Esophagus muscularis mucosa (tissue), 4 donors: ENCODE measurements at regions not wholly inside any gene's neighbourhood (a gene's known extent, or its start where the extent isn't known, plus 50 kb on each side); places are given as distances from the start of the nearest gene placed in this dataset.

Source experiments
- DNase-seq: peaks from one replicate; pipeline ENCODE4 v3.0.0-alpha.2; 2017; ENCODE audit errors: extremely low spot score
- H3K27ac ChIP-seq, 4 donors: fragments of 200-600 bp; sonication (generic); replicated peaks in 1 of 4; 1 replicate in 3 of 4; 2 replicates in 1 of 4; pipeline ENCODE4 v1.5.1; 2016 to 2019; ENCODE audit warnings: mild to moderate bottlenecking in 1 of 4
- H3K27me3 ChIP-seq, 4 donors: fragments of 200-600 bp; sonication (generic); one replicate each; pipeline versions ENCODE4 v1.5.1 to v1.6.0; 2016 to 2019
- H3K36me3 ChIP-seq, 4 donors: fragments of 200-600 bp; sonication (generic); one replicate each; pipeline ENCODE4 v1.5.1; 2016 to 2019
- H3K4me1 ChIP-seq, 4 donors: fragments of 200-600 bp; sonication (generic); one replicate each; pipeline ENCODE4 v1.5.1; 2016 to 2019
- H3K4me3 ChIP-seq, 4 donors: fragments of 200-600 bp; sonication (generic); 1 replicate in 2 of 4; 2 replicates in 2 of 4; pipeline ENCODE4 v1.5.1; 2016 to 2019; ENCODE audit warnings: mild to moderate bottlenecking in 4 of 4, moderate library complexity in 1 of 4
- H3K9me3 ChIP-seq, 4 donors: fragments of 200-600 bp; sonication (generic); 1 replicate in 3 of 4; 2 replicates in 1 of 4; pipeline ENCODE4 v1.5.1; 2016 to 2019
- EP300 ChIP-seq: sonication (generic); formaldehyde crosslinking; IDR thresholded peaks from one replicate; pipeline ENCODE4 v1.6.1; 2017; ENCODE audit warnings: antibody characterized with exemption
- POLR2A ChIP-seq: fragments of 450-650 bp; IDR thresholded peaks from one replicate; pipeline ENCODE4 v1.6.1; 2017; ENCODE audit warnings: antibody characterized with exemption, moderate library complexity, mild to moderate bottlenecking, low read depth
- POLR2AphosphoS5 ChIP-seq, 2 donors: sonication (generic); formaldehyde crosslinking; IDR thresholded peaks; one replicate each; pipeline ENCODE4 v1.6.1; 2017; ENCODE audit warnings: antibody characterized with exemption in 2 of 2
- WGBS: methylation state at CpG from one replicate; pipeline ENCODE4 v1.1.5; 2018; 5-methylcytosine and 5-hydroxymethylcytosine counted together
- intact Hi-C: fragments of 100-400 bp; cut with DNase I; formaldehyde crosslinking; loops from one replicate; pipeline ENCODE4 v1.15.1; 2023
- TF ChIP-seq, protein P1 (sequence below), 3 experiments: fragments of 200-600 bp in 2 of 3; fragments of 450-650 bp in 1 of 3; sonication (generic) in 2 of 3; IDR thresholded peaks; one replicate each; pipeline ENCODE4 v1.5.1; 2017 to 2019; ENCODE audit warnings: antibody characterized with exemption in 3 of 3, mild to moderate bottlenecking in 2 of 3, moderate library complexity in 1 of 3

DNA sequence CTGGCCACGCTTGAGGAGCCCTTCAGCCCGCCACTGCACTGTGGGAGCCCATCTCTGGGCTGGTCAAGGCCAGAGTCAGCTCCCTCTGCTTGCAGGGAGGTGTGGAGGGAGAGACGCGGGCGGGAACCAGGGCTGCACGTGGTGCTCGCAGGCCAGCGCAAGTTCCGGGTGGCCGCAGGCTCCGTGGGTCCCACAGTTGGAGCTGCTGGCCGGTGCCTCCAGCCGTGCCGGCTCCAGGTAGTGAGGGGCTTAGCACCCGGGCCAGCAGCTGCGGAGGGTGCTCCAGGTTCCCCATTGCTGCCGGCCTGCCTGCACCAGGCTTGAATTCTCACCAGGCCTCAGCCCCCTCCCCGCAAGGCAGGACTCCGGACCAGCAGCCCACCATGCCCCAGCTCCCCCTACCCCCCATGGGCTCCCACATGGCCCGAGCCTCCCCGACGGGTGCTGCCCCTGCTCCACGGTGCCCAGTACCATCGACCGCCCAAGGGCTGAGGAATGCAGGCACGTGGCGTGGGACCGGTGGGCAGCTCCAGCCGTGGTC, 192.8 kb upstream of the IZUMO3 start:
- no peak for DNase-seq
- 90% methylated on average over 18 of the region's 29 CpGs for WGBS
- no peak for TF ChIP-seq EP300
- no peak for TF ChIP-seq POLR2A
- TF ChIP-seq POLR2AphosphoS5 (IDR thresholded peaks at IDR 0.05): no peak
- TF ChIP-seq, protein P1, sequence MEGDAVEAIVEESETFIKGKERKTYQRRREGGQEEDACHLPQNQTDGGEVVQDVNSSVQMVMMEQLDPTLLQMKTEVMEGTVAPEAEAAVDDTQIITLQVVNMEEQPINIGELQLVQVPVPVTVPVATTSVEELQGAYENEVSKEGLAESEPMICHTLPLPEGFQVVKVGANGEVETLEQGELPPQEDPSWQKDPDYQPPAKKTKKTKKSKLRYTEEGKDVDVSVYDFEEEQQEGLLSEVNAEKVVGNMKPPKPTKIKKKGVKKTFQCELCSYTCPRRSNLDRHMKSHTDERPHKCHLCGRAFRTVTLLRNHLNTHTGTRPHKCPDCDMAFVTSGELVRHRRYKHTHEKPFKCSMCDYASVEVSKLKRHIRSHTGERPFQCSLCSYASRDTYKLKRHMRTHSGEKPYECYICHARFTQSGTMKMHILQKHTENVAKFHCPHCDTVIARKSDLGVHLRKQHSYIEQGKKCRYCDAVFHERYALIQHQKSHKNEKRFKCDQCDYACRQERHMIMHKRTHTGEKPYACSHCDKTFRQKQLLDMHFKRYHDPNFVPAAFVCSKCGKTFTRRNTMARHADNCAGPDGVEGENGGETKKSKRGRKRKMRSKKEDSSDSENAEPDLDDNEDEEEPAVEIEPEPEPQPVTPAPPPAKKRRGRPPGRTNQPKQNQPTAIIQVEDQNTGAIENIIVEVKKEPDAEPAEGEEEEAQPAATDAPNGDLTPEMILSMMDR (IDR thresholded peaks at IDR 0.05): no peak

DNA sequence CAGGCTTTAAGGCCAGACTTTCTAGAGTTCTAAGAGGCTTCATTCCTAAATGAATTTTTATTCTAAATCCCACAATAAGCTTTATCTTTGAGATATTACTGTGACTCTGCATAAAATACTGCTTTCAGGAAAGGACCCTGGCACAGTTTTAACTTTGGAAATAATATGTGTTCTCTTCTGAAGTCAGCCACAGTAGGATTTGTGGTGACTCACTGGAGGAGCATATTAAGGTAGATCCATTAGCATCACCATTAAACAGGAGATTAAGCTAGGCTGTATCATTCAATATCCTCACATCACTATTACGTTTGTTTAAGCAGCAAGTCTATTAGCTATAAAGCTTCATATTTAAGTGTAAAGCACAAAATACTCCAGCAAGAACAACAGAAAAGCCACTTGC, 186.1 kb upstream of the IZUMO3 start:
- Histone ChIP-seq H3K36me3 (no peaks in the 10 kb centered on the region), H3K9me3 (no peaks in the 10 kb centered on the region), H3K27ac (no peak overlapping the region), H3K27me3 (no peaks in the 10 kb centered on the region), H3K4me1 (no peaks in the 10 kb centered on the region), H3K4me3 (no peak overlapping the region)
- no peak for DNase-seq
- WGBS: 63% methylated on average over 1 of the region's 1 CpG
- TF ChIP-seq EP300 (no peak), POLR2AphosphoS5 (IDR thresholded peaks at IDR 0.05) (no peak)
- intact Hi-C loops: no loop called here

More for the DNA sequence above, 192.8 kb upstream of the IZUMO3 start:
- no peaks in the 10 kb centered on the region for H3K4me1 ChIP-seq
- H3K4me3 ChIP-seq: no peak overlapping the region
- H3K27me3 ChIP-seq: no peaks in the 10 kb centered on the region
- H3K36me3 ChIP-seq: no peaks in the 10 kb centered on the region
- H3K9me3 ChIP-seq: no peaks in the 10 kb centered on the region
- no peak overlapping the region for H3K27ac ChIP-seq
- intact Hi-C loops: no loop called here

DNA sequence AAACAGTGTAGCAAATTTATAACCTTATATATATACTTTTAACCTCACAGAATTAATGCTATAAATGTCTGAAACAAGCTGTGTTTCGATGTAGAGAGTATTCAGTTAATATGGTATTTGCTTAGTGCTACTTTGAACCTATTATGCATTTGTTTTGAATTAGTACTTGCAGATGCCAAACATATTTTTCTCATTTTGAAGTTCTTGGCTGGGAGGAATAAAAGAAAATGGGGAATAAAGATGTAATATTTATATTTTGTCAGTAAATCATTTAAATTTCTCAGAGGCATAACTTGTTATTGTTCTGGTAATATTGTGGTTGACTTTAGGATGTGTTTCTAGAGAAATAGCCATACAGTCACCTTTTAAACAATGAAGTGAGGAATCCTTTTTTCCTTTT, 175.9 kb upstream of the IZUMO3 start:
- Histone ChIP-seq H3K4me3 (no peak overlapping the region), H3K9me3 (no peaks in the 10 kb centered on the region), H3K4me1 (no peaks in the 10 kb centered on the region), H3K27me3 (no peaks in the 10 kb centered on the region), H3K27ac (no peak overlapping the region), H3K36me3 (no peaks in the 10 kb centered on the region)
- intact Hi-C loops: no loop called here
- no peak for TF ChIP-seq POLR2AphosphoS5 (IDR thresholded peaks at IDR 0.05)
- no peak for TF ChIP-seq EP300
- WGBS: 46% methylated on average over 1 of the region's 1 CpG
- no peak for DNase-seq

DNA sequence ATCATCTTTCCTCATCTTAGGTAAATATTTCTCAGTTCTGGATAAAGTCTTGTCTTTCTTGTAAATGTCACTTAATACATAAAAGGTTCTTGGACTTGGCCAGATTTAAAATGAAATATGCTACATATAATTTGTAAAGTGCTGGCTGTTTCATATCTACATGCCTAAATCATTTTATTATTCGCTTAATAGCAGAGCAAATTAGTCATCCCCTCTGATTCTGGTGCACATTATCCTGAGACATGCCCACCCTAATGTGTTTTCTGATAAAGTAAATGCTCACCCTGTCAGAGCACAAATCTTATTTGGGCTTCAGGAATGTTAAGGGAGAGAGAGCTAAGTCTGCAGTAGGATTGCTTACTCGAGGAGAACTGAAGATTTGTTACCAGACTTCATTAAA, 166.5 kb upstream of the IZUMO3 start:
- H3K36me3 ChIP-seq: no peaks in the 10 kb centered on the region
- 39% methylated on average over 2 of the region's 2 CpGs for WGBS

DNA sequence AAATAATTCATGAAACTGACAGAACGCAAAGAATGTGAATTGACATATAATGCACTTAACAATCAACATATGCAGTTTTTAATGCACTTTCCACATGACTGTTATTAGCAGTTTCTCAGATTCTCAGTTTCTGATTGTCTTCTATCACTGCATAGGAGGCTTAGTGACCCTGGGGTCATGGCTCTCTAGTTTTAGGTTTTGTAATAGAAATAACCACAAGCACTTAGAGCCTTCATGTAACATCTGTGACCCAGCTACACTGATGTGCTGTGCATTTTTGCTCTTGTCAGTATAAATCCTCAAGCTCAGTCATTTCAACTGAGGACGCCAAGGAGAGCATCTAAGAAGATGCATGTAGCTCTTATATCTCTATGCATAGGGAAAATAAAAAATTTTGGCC, 163.1 kb upstream of the IZUMO3 start:
- no peak overlapping the region for H3K4me3 ChIP-seq
- H3K4me1 ChIP-seq: peaks cover 0 to 3% (median 0%) of the 10 kb centered on the region in 4 donors
- H3K36me3 ChIP-seq: no peaks in the 10 kb centered on the region
- DNase-seq: no peak
- WGBS: 95% methylated on average over 2 of the region's 2 CpGs
- no peaks in the 10 kb centered on the region for H3K27me3 ChIP-seq
- H3K9me3 ChIP-seq: no peaks in the 10 kb centered on the region
- no peak overlapping the region for H3K27ac ChIP-seq
- TF ChIP-seq EP300: no peak
- TF ChIP-seq, protein P1 (IDR thresholded peaks at IDR 0.05): no peak
- no peak for TF ChIP-seq POLR2AphosphoS5 (IDR thresholded peaks at IDR 0.05)
- TF ChIP-seq POLR2A: no peak
- intact Hi-C loops: no loop called here

More for the DNA sequence above, 166.5 kb upstream of the IZUMO3 start:
- H3K9me3 ChIP-seq: no peaks in the 10 kb centered on the region
- H3K4me1 ChIP-seq: peaks cover 0 to 3% (median 0%) of the 10 kb centered on the region in 4 donors
- intact Hi-C loops: no loop called here
- no peaks in the 10 kb centered on the region for H3K27me3 ChIP-seq
- TF ChIP-seq, protein P1 (IDR thresholded peaks at IDR 0.05): no peak
- no peak for TF ChIP-seq EP300
- TF ChIP-seq POLR2AphosphoS5 (IDR thresholded peaks at IDR 0.05): no peak
- no peak for TF ChIP-seq POLR2A
- DNase-seq: no peak
- H3K27ac ChIP-seq: no peak overlapping the region
- H3K4me3 ChIP-seq: no peak overlapping the region

DNA sequence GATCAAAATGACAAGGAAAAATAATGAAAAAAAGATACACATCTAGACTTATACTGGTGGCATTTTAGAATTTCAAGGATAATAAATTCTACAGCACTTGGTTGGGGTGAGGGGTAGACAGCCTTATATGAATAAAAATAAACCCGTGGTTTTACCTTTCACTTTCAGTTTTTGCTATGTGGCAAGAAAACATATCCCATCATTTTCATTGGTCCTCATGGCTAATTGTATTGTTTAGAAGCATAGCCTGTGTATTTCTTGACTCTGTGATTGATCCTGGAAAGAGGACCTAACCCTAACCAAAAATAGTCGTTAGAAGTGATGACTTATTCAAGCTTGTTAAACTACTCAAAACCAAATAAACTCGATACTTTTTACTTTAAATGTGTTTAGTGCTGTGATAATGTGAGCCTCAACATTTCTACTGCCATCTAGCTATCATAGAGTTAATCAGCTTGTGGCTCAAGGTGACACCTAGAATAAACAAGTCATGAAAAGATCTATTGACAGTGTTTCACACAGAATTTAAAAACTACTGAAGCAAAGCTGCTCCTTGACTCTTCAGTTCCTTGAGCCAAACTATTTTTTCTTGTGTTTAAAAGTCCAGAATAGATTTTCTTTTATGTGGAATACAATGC, 153.3 kb upstream of the IZUMO3 start:
- Histone ChIP-seq H3K4me1 (no peaks in the 10 kb centered on the region), H3K27me3 (no peaks in the 10 kb centered on the region), H3K36me3 (no peaks in the 10 kb centered on the region), H3K27ac (no peak overlapping the region), H3K4me3 (peak overlapping the region in 3 of 4 donors; percentile 19 to 34 (median 29)), H3K9me3 (no peaks in the 10 kb centered on the region)
- intact Hi-C loops: no loop called here
- TF ChIP-seq POLR2A: no peak
- TF ChIP-seq, protein P1 (IDR thresholded peaks at IDR 0.05): no peak
- 55% methylated on average over 3 of the region's 3 CpGs for WGBS
- no peak for DNase-seq
